ENCODE measurements at regions not wholly inside any gene's neighbourhood (a gene's known extent, or its start where the extent isn't known, plus 50 kb on each side); places are given as distances from the start of the nearest gene placed in this dataset.

GRCh38 chr9:90967145-90967538, 165.5 kb downstream of the SYK start:
- no peak for TF ChIP-seq CTCF (IDR thresholded peaks at IDR 0.05; ENCODE audit: control extremely low read depth in 1 of 3, insufficient read depth in 1 of 3, low read depth in 1 of 3, low read length in 3 of 3)
- TF ChIP-seq SUZ12 (IDR thresholded peaks at IDR 0.05; ENCODE audit: low read length) = no peak
- no peak for TF ChIP-seq EZH2 (IDR thresholded peaks at IDR 0.05; ENCODE audit: low read depth, low read length, severe bottlenecking)
- TF ChIP-seq TAF1 (IDR thresholded peaks at IDR 0.05; ENCODE audit: low read depth, low read length) = no peak
- TF ChIP-seq EGR1 (IDR thresholded peaks at IDR 0.05; ENCODE audit: borderline replicate concordance, low read depth, low read length) = no peak
- TF ChIP-seq SP1 (IDR thresholded peaks at IDR 0.05; ENCODE audit: low read depth, low read length) = no peak
- TF ChIP-seq SRF (IDR thresholded peaks at IDR 0.05; ENCODE audit: low read depth, low read length) = no peak
- no peak for TF ChIP-seq POLR2A (IDR thresholded peaks at IDR 0.05; ENCODE audit: control extremely low read depth in 1 of 2, low read depth in 2 of 2, low read length in 2 of 2)
